ENCODE measurements at regions not wholly inside any gene's neighbourhood (a gene's known extent, or its start where the extent isn't known, plus 50 kb on each side); places are given as distances from the start of the nearest gene placed in this dataset.

DNA sequence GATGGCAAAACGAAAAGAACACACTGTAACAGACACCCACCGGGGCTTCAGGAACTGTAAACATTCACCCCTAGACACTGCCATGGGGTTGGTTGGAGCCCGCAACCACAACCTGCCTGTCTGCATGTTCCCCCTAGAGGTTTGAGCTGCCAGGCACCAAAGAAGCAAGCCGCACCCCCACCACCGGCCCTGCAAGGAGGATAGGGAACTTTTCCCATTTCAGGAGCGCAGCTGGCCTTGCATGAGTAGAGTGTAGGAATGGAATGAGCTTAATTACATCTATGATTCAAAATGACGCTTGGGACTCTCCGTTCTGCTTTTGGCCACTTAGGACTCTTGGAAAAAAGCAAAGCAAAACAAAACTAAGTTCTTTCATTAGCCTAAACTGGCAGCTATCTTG, 243.6 kb upstream of the CTSO start:
- POLR2A ChIA-PET (ENCODE audit: unreplicated experiment): no interaction called here
- H3K27me3 ChIP-seq (ENCODE audit: insufficient read depth, low read depth): no peaks in the 10 kb centered on the region
- no peak overlapping the region for H3K4me2 ChIP-seq
- H2AFZ ChIP-seq: no peak overlapping the region
- TF ChIP-seq EZH2 (IDR thresholded peaks at IDR 0.05; ENCODE audit: low read depth): no peak
- TF ChIP-seq, protein P1, sequence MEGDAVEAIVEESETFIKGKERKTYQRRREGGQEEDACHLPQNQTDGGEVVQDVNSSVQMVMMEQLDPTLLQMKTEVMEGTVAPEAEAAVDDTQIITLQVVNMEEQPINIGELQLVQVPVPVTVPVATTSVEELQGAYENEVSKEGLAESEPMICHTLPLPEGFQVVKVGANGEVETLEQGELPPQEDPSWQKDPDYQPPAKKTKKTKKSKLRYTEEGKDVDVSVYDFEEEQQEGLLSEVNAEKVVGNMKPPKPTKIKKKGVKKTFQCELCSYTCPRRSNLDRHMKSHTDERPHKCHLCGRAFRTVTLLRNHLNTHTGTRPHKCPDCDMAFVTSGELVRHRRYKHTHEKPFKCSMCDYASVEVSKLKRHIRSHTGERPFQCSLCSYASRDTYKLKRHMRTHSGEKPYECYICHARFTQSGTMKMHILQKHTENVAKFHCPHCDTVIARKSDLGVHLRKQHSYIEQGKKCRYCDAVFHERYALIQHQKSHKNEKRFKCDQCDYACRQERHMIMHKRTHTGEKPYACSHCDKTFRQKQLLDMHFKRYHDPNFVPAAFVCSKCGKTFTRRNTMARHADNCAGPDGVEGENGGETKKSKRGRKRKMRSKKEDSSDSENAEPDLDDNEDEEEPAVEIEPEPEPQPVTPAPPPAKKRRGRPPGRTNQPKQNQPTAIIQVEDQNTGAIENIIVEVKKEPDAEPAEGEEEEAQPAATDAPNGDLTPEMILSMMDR (conservative IDR thresholded peaks at IDR 0.05): no peak
- BruUV-seq (replicated peaks): no TSS peak
- no peaks in the 10 kb centered on the region; the same call in 1 of the 2 replicates for H3F3A ChIP-seq (ENCODE audit: insufficient read depth, low read depth)
- H3K4me3 ChIP-seq: no peak overlapping the region
- no peaks in the 10 kb centered on the region for H3K9me2 ChIP-seq (ENCODE audit: insufficient read depth)
- H3K79me2 ChIP-seq (ENCODE audit: low read depth): no peaks in the 10 kb centered on the region
- no peaks in the 10 kb centered on the region for H3K9me3 ChIP-seq (ENCODE audit: insufficient read depth, low read depth)
- intact Hi-C loops (cut with micrococcal nuclease; ENCODE audit: unreplicated experiment): no loop called here
- H3K36me3 ChIP-seq (ENCODE audit: low read depth): no peaks in the 10 kb centered on the region
- peaks cover 6% of the 10 kb centered on the region; the same call in 1 of the 2 replicates for H3K4me1 ChIP-seq (replicated peaks; ENCODE audit: insufficient read depth)
- CTCF ChIA-PET: no interaction called here
- no peak for DNase-seq
- no peaks in the 10 kb centered on the region for H4K20me1 ChIP-seq (ENCODE audit: insufficient read depth)
- no peak overlapping the region for H3K27ac ChIP-seq

DNA sequence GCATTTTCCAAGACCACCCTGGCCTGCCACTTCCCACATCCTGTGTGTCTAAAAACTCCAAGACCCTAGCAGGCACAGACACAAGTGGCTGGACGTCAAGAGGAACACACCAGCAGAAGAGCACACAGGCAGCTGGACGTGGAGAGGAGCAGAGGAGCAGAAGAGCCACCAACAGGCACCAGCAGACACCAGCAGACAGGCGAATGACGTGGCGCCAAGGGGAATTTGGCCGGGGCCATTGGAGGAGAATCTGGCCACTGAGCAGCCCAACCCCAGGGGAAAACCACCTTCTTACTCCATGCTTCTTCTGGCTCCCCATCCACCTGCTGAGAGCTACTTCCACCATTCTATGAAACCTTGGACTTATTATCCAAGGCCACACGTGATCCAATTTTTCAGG, 243.1 kb upstream of the CTSO start:
- no peak overlapping the region for H3K4me3 ChIP-seq
- intact Hi-C loops (cut with micrococcal nuclease; ENCODE audit: unreplicated experiment): no loop called here
- H3K79me2 ChIP-seq (ENCODE audit: low read depth): no peaks in the 10 kb centered on the region
- ChIA-PET CTCF (no interaction called here), POLR2A (ENCODE audit: unreplicated experiment) (no interaction called here)
- H3K9me3 ChIP-seq (ENCODE audit: insufficient read depth, low read depth): no peaks in the 10 kb centered on the region
- no peaks in the 10 kb centered on the region for H4K20me1 ChIP-seq (ENCODE audit: insufficient read depth)
- no peak for DNase-seq
- H3K27ac ChIP-seq: no peak overlapping the region
- H3K4me2 ChIP-seq: no peak overlapping the region
- no peaks in the 10 kb centered on the region for H3K36me3 ChIP-seq (ENCODE audit: low read depth)
- no peaks in the 10 kb centered on the region for H3K27me3 ChIP-seq (ENCODE audit: insufficient read depth, low read depth)
- no peak for TF ChIP-seq EZH2 (IDR thresholded peaks at IDR 0.05; ENCODE audit: low read depth)
- TF ChIP-seq, protein P1 (conservative IDR thresholded peaks at IDR 0.05): no peak
- no peaks in the 10 kb centered on the region for H3K9me2 ChIP-seq (ENCODE audit: insufficient read depth)
- H3K4me1 ChIP-seq (replicated peaks; ENCODE audit: insufficient read depth): peaks cover 6% of the 10 kb centered on the region; the same call in 1 of the 2 replicates
- H3F3A ChIP-seq (ENCODE audit: insufficient read depth, low read depth): no peaks in the 10 kb centered on the region; the same call in 1 of the 2 replicates
- BruUV-seq (replicated peaks): no TSS peak
- no peak overlapping the region for H2AFZ ChIP-seq

DNA sequence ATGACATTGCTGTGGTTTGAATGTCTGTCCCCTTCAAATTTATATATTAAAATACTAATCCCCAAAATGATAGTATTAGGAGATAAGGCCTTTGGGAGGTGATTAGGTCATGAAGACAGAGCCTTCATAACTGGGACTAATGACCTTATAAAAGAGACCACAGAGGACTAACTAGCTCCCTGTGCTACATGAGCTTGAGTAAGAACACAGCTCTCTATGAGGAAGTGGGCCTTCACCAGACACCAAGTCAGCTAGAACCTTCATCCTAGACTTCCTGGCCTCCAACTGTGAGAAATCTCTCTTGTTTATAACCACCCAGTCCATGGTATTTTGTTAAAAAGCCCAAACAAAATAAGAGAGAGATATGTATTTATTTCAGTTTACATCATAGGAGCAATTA, 242.2 kb upstream of the CTSO start:
- POLR2A ChIA-PET (ENCODE audit: unreplicated experiment): no interaction called here
- H3K27me3 ChIP-seq (ENCODE audit: insufficient read depth, low read depth): no peaks in the 10 kb centered on the region
- H3K9me3 ChIP-seq (ENCODE audit: insufficient read depth, low read depth): no peaks in the 10 kb centered on the region
- no peaks in the 10 kb centered on the region; the same call in 1 of the 2 replicates for H3F3A ChIP-seq (ENCODE audit: insufficient read depth, low read depth)
- H3K4me1 ChIP-seq (replicated peaks; ENCODE audit: insufficient read depth): peaks cover 6% of the 10 kb centered on the region; the same call in 1 of the 2 replicates
- no peaks in the 10 kb centered on the region for H3K36me3 ChIP-seq (ENCODE audit: low read depth)
- TF ChIP-seq, protein P1 (conservative IDR thresholded peaks at IDR 0.05): no peak
- TF ChIP-seq EZH2 (IDR thresholded peaks at IDR 0.05; ENCODE audit: low read depth): no peak
- H3K27ac ChIP-seq: no peak overlapping the region
- CTCF ChIA-PET: no interaction called here
- intact Hi-C loops (cut with micrococcal nuclease; ENCODE audit: unreplicated experiment): no loop called here
- no peak overlapping the region for H3K4me3 ChIP-seq
- H4K20me1 ChIP-seq (ENCODE audit: insufficient read depth): no peaks in the 10 kb centered on the region
- H3K4me2 ChIP-seq: no peak overlapping the region
- no peak for DNase-seq
- H3K9me2 ChIP-seq (ENCODE audit: insufficient read depth): no peaks in the 10 kb centered on the region
- H3K79me2 ChIP-seq (ENCODE audit: low read depth): no peaks in the 10 kb centered on the region
- H2AFZ ChIP-seq: no peak overlapping the region
- BruUV-seq (replicated peaks): no TSS peak
